Keratinocyte (primary cell): ENCODE measurements at regions not wholly inside any gene's neighbourhood (a gene's known extent, or its start where the extent isn't known, plus 50 kb on each side); places are given as distances from the start of the nearest gene placed in this dataset.

Experiments
- DNase-seq: peaks from one replicate; pipeline ENCODE4 v3.0.0-alpha.2; 2011; ENCODE audit warnings: low read depth, missing footprints, low spot score
- FAIRE-seq: peaks from 2 replicates; lab custom pipeline; 2011; peaks lifted over from hg19 to GRCh38; lab: Jason Lieb, UNC
- H2AFZ ChIP-seq: 2 replicates; pipeline ENCODE4 v1.6.0; 2012; ENCODE audit warnings: low read length, control low read depth, inconsistent platforms; ENCODE audit not compliant: control insufficient read depth
- H3K27ac ChIP-seq: 2 replicates; pipeline ENCODE4 v1.5.1; 2011; ENCODE audit warnings: low read length; ENCODE audit not compliant: control insufficient read depth, insufficient read depth
- H3K27me3 ChIP-seq: 3 replicates; pipeline ENCODE4 v1.6.0; 2011; ENCODE audit warnings: low read length; ENCODE audit not compliant: control insufficient read depth, insufficient read depth; ENCODE audit errors: extremely low read depth
- H3K36me3 ChIP-seq, 2 experiments: 2 replicates in 1 of 2; 3 replicates in 1 of 2; pipeline ENCODE4 v1.5.1; 2011; ENCODE audit warnings: low read length in 2 of 2, mild to moderate bottlenecking in 1 of 2; ENCODE audit not compliant: control insufficient read depth in 2 of 2, insufficient read depth in 2 of 2; ENCODE audit errors: extremely low read depth in 1 of 2
- H3K4me1 ChIP-seq: 3 replicates; pipeline ENCODE4 v1.5.1; 2011; ENCODE audit warnings: low read length; ENCODE audit not compliant: control insufficient read depth, insufficient read depth; ENCODE audit errors: extremely low read depth
- H3K4me2 ChIP-seq: 3 replicates; pipeline ENCODE4 v1.6.0; 2011; ENCODE audit warnings: low read depth, low read length; ENCODE audit not compliant: control insufficient read depth, insufficient read depth; ENCODE audit errors: extremely low read depth
- H3K4me3 ChIP-seq, 3 experiments: fragments of 200-600 bp in 1 of 3; sonication (generic) in 1 of 3; 2 replicates in 2 of 3; 3 replicates in 1 of 3; pipeline ENCODE4 v1.5.1; 2011 to 2016; ENCODE audit warnings: low read length in 3 of 3, mild to moderate bottlenecking in 3 of 3, control low read depth in 2 of 3, inconsistent platforms in 1 of 3, low read depth in 1 of 3, mixed read lengths in 1 of 3, mixed run types in 1 of 3, moderate library complexity in 1 of 3; ENCODE audit not compliant: control insufficient read depth in 2 of 3, insufficient read depth in 2 of 3; ENCODE audit errors: extremely low read depth in 1 of 3
- H3K79me2 ChIP-seq: 2 replicates; pipeline ENCODE4 v1.6.0; 2012; ENCODE audit warnings: low read length; ENCODE audit not compliant: control insufficient read depth, insufficient read depth
- H3K9ac ChIP-seq: 3 replicates; pipeline ENCODE4 v1.6.0; 2011; ENCODE audit warnings: low read length; ENCODE audit not compliant: control insufficient read depth, insufficient read depth; ENCODE audit errors: extremely low read depth
- H3K9me1 ChIP-seq: 3 replicates; pipeline ENCODE4 v1.6.0; 2011; ENCODE audit warnings: low read length; ENCODE audit not compliant: control insufficient read depth, insufficient read depth; ENCODE audit errors: extremely low read depth
- H3K9me3 ChIP-seq: 2 replicates; pipeline ENCODE4 v1.5.1; 2012; ENCODE audit warnings: low read depth, low read length; ENCODE audit not compliant: control insufficient read depth
- H4K20me1 ChIP-seq: 3 replicates; pipeline ENCODE4 v1.6.0; 2011; ENCODE audit warnings: low read length; ENCODE audit not compliant: control insufficient read depth, insufficient read depth; ENCODE audit errors: extremely low read depth
- EZH2 ChIP-seq: IDR thresholded peaks from one replicate; pipeline ENCODE4 v1.6.1; 2012; ENCODE audit warnings: inconsistent platforms, mild to moderate bottlenecking, low read length, moderate library complexity
- dilution Hi-C: fragments of 300-500 bp; cut with MboI; formaldehyde crosslinking; loops from one replicate; pipeline ENCODE4 v1.7.0; 2020; ENCODE audit warnings: low sequenced_read_pairs; ENCODE audit not compliant: extremely low pct_ligation_motif_present
- TF ChIP-seq, protein P1 (sequence below), 3 experiments: IDR thresholded peaks in 1 of 3; conservative IDR thresholded peaks in 1 of 3; optimal IDR thresholded peaks in 1 of 3; 2 replicates in 2 of 3; 3 replicates in 1 of 3; pipeline versions ENCODE3 to v1.5.1; 2011; ENCODE audit warnings: low read length in 3 of 3, mild to moderate bottlenecking in 3 of 3, moderate library complexity in 2 of 3, control low read depth in 1 of 3, inconsistent platforms in 1 of 3; ENCODE audit not compliant: insufficient read depth in 2 of 3; ENCODE audit errors: extremely low read depth in 1 of 3

DNA sequence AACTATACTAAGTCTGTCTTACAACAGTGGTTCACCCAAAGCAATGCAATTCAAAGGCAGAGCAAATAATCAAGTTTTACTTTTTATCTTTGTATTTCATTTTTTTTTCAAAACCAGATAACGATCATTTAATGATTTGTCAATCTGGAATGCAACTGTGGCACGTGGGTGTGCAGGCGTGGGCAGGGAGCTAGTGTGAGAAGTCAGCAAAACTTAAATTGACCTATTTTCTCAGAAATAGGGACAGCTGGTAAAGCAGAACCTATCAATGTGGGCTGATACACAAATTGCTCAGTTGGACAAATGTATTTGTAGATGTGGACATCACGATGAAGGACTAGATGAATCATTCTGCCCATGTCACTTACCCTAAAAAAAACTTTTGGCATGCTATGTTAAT, 105.6 kb downstream of the CBLL2 start:
- no peaks in the 10 kb centered on the region for H4K20me1 ChIP-seq
- no peak overlapping the region for H3K9ac ChIP-seq
- H3K27me3 ChIP-seq, result no peaks in the 10 kb centered on the region
- FAIRE-seq, result no peak
- TF ChIP-seq EZH2, result no peak
- TF ChIP-seq, protein P1, sequence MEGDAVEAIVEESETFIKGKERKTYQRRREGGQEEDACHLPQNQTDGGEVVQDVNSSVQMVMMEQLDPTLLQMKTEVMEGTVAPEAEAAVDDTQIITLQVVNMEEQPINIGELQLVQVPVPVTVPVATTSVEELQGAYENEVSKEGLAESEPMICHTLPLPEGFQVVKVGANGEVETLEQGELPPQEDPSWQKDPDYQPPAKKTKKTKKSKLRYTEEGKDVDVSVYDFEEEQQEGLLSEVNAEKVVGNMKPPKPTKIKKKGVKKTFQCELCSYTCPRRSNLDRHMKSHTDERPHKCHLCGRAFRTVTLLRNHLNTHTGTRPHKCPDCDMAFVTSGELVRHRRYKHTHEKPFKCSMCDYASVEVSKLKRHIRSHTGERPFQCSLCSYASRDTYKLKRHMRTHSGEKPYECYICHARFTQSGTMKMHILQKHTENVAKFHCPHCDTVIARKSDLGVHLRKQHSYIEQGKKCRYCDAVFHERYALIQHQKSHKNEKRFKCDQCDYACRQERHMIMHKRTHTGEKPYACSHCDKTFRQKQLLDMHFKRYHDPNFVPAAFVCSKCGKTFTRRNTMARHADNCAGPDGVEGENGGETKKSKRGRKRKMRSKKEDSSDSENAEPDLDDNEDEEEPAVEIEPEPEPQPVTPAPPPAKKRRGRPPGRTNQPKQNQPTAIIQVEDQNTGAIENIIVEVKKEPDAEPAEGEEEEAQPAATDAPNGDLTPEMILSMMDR (optimal IDR thresholded peaks at IDR 0.05 in 1 of 3, IDR thresholded peaks at IDR 0.05 in 1 of 3, conservative IDR thresholded peaks at IDR 0.05 in 1 of 3; ENCODE audit: extremely low read depth in 1 of 3, insufficient read depth in 2 of 3, low read length in 3 of 3), result no peak
- no peak for DNase-seq
- no peak overlapping the region for H3K4me3 ChIP-seq
- no peaks in the 10 kb centered on the region for H3K9me1 ChIP-seq
- H3K27ac ChIP-seq, result no peak overlapping the region
- H3K4me1 ChIP-seq, result no peaks in the 10 kb centered on the region
- H3K4me2 ChIP-seq, result no peak overlapping the region
- H2AFZ ChIP-seq, result no peak overlapping the region
- no peaks in the 10 kb centered on the region for H3K9me3 ChIP-seq
- H3K36me3 ChIP-seq, result no peaks in the 10 kb centered on the region
- dilution Hi-C loops, result no loop called here
- H3K79me2 ChIP-seq, result no peaks in the 10 kb centered on the region

DNA sequence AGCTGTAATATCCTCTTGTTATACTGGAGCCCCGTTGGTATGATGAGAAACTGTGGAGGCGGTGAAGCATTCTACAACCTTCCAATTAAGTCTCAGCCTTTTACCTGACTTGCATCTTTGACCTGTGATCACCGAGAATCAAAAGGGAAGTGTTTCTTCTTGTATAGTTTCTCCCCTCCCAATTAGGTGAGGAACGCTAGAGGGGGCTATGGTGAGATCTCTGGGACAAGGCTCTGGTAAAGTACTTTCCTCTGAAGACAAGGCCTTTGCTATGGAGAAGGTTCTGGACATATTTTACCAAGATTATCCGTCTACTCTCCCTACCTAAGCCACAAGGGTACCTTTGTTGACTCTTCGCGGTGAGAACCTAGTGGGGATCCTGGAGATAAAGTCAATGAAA, 111.3 kb downstream of the CBLL2 start:
- FAIRE-seq (no peak), DNase-seq (no peak)
- no peaks in the 10 kb centered on the region for H3K9me3 ChIP-seq
- no peaks in the 10 kb centered on the region for H4K20me1 ChIP-seq
- no peak overlapping the region for H3K4me3 ChIP-seq
- no peaks in the 10 kb centered on the region for H3K27me3 ChIP-seq
- no peak overlapping the region for H3K4me2 ChIP-seq
- dilution Hi-C loops, result no loop called here
- H3K36me3 ChIP-seq, result no peaks in the 10 kb centered on the region
- no peak overlapping the region for H3K9ac ChIP-seq
- H2AFZ ChIP-seq, result no peak overlapping the region
- H3K9me1 ChIP-seq, result no peaks in the 10 kb centered on the region
- no peak for TF ChIP-seq EZH2
- TF ChIP-seq, protein P1 (optimal IDR thresholded peaks at IDR 0.05 in 1 of 3, IDR thresholded peaks at IDR 0.05 in 1 of 3, conservative IDR thresholded peaks at IDR 0.05 in 1 of 3; ENCODE audit: extremely low read depth in 1 of 3, insufficient read depth in 2 of 3, low read length in 3 of 3), result peak in 1 of 3 experiments; percentile 15
- no peak overlapping the region for H3K27ac ChIP-seq
- H3K4me1 ChIP-seq, result no peaks in the 10 kb centered on the region
- H3K79me2 ChIP-seq, result no peaks in the 10 kb centered on the region
